ENCODE measurements at regions not wholly inside any gene's neighbourhood (a gene's known extent, or its start where the extent isn't known, plus 50 kb on each side); places are given as distances from the start of the nearest gene placed in this dataset.
"Not testable (repeated sequence)": the region's sequence is repeated elsewhere in the genome, so short reads cannot be mapped to it uniquely, and the experiment has no call there.

DNA sequence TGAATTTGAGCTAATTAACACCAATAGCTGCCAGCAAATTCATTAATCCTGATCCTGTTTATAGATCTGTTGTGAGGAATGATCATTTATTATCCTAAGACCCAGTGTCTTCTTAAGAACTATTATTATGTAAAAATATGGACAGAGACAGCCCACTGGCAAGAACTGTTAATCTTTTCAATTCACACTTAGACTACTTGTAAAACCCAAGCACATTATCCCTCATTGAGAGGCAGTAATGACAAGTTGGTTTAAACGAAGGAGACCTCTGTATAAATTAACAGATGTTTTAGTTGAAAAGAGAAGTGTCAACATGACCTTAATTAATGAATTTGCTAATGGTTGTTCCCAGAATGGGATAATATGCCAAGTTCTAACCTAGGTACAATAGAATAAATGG lies 270.3 kb upstream of the IZUMO3 start:
- Histone ChIP-seq H3K4me3 (no peak overlapping the region), H3K9me3 (peaks cover 0 to 7% (median 0%) of the 10 kb centered on the region in 8 donors), H3K27ac (no peak overlapping the region), H3K36me3 (no peaks in the 10 kb centered on the region), H3K27me3 (replicated peaks in 1 of 7) (no peaks in the 10 kb centered on the region), H3K4me1 (no peaks in the 10 kb centered on the region)
- intact Hi-C loops (cut with DNase I; ENCODE audit: low total_unique reads), result no loop called here
- no peak for DNase-seq
- WGBS, 5 donors, result 18 to 59% (median 32%) methylated on average over 1 of the region's 1 CpG
- no peak for TF ChIP-seq POLR2A (IDR thresholded peaks at IDR 0.05)
- TF ChIP-seq POLR2AphosphoS5 (IDR thresholded peaks at IDR 0.05), result no peak
- TF ChIP-seq, protein P1, sequence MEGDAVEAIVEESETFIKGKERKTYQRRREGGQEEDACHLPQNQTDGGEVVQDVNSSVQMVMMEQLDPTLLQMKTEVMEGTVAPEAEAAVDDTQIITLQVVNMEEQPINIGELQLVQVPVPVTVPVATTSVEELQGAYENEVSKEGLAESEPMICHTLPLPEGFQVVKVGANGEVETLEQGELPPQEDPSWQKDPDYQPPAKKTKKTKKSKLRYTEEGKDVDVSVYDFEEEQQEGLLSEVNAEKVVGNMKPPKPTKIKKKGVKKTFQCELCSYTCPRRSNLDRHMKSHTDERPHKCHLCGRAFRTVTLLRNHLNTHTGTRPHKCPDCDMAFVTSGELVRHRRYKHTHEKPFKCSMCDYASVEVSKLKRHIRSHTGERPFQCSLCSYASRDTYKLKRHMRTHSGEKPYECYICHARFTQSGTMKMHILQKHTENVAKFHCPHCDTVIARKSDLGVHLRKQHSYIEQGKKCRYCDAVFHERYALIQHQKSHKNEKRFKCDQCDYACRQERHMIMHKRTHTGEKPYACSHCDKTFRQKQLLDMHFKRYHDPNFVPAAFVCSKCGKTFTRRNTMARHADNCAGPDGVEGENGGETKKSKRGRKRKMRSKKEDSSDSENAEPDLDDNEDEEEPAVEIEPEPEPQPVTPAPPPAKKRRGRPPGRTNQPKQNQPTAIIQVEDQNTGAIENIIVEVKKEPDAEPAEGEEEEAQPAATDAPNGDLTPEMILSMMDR (IDR thresholded peaks at IDR 0.05 in 8 of 11, conservative IDR thresholded peaks at IDR 0.05 in 3 of 11), result no peak

DNA sequence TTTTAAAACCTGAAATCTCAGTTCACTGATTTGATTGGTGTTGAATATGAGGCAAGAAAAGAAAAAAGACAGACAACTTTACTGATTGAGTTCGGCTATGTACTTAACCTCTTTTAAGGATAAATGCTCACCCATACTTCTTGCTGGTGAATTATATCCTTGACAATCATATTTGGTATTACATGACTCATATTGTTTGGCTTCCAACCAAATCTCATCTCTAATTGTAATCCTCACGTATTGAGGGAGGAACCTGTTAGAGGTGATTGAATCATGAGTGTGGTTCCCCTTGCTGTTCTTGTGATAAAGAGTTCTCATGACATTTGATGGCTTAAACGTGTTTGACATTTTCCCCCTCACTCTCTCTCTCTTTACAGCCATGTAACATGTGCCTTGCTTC lies 255.6 kb upstream of the IZUMO3 start:
- Histone ChIP-seq H3K4me1 (no peaks in the 10 kb centered on the region), H3K4me3 (no peak overlapping the region), H3K36me3 (no peaks in the 10 kb centered on the region), H3K27me3 (replicated peaks in 1 of 7) (no peaks in the 10 kb centered on the region), H3K9me3 (peaks cover 0 to 5% (median 0%) of the 10 kb centered on the region in 8 donors), H3K27ac (no peak overlapping the region)
- WGBS, 5 donors, result 56 to 72% (median 62%) methylated on average over 3 of the region's 3 CpGs
- no peak for DNase-seq
- TF ChIP-seq POLR2A (IDR thresholded peaks at IDR 0.05) (no peak), POLR2AphosphoS5 (IDR thresholded peaks at IDR 0.05) (no peak)
- TF ChIP-seq, protein P1 (IDR thresholded peaks at IDR 0.05 in 8 of 11, conservative IDR thresholded peaks at IDR 0.05 in 3 of 11), result no peak
- intact Hi-C loops (cut with DNase I; ENCODE audit: low total_unique reads), result no loop called here

DNA sequence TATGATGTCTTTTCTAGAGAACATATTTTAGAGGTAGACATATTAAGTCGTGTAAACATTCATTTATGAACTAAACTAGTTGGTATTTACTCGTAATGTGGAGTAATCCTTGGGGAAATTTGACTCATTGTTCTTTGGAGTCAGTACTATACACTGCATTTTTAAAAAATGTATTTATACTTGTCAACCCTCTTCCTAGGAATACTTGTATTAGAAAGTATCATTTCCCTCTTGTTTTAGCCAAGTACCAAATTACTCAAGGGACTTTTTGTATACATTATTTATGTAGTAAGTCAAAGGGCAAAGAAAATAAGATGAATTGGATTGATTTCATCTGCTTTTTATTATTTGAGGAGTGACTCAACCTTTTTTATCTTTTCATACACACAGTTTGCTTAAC lies 248.1 kb upstream of the IZUMO3 start:
- no peaks in the 10 kb centered on the region for H3K27me3 ChIP-seq (replicated peaks in 1 of 7)
- no peak overlapping the region for H3K4me3 ChIP-seq
- H3K36me3 ChIP-seq, result no peaks in the 10 kb centered on the region
- H3K4me1 ChIP-seq, result no peaks in the 10 kb centered on the region
- 34 to 61% (median 42%) methylated on average over 2 of the region's 2 CpGs for WGBS, 5 donors
- peaks cover 0 to 36% (median 4%) of the 10 kb centered on the region in 8 donors for H3K9me3 ChIP-seq
- intact Hi-C loops (cut with DNase I; ENCODE audit: low total_unique reads), result no loop called here
- DNase-seq, result no peak
- TF ChIP-seq, protein P1 (IDR thresholded peaks at IDR 0.05 in 8 of 11, conservative IDR thresholded peaks at IDR 0.05 in 3 of 11), result no peak
- TF ChIP-seq POLR2AphosphoS5 (IDR thresholded peaks at IDR 0.05) (no peak), POLR2A (IDR thresholded peaks at IDR 0.05) (no peak)
- no peak overlapping the region for H3K27ac ChIP-seq

DNA sequence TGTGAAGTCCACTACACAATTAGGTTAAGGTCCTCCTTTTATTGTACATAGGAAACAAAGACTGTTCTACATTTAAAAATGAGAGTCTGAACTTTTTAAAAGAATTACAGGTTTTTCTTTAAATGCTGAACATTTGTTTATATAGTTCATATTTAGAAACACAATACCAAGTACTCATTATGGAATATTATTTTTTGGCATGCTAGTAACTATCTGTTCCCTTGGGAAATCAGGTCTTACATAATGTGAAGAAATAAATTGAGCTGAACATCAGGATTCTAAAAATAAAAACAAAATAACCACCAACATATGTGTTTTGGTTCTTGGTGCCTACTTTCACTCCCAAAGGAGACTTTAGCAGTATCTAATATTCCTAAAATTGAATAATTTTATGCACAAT lies 230.5 kb upstream of the IZUMO3 start:
- Histone ChIP-seq H3K27ac (no peak overlapping the region), H3K27me3 (replicated peaks in 1 of 7) (no peaks in the 10 kb centered on the region), H3K4me3 (no peak overlapping the region), H3K36me3 (no peaks in the 10 kb centered on the region), H3K9me3 (peaks cover 0 to 52% (median 40%) of the 10 kb centered on the region in 8 donors), H3K4me1 (no peaks in the 10 kb centered on the region)
- no peak for DNase-seq
- intact Hi-C loops (cut with DNase I; ENCODE audit: low total_unique reads), result no loop called here
- TF ChIP-seq POLR2A (IDR thresholded peaks at IDR 0.05), result no peak
- TF ChIP-seq, protein P1 (IDR thresholded peaks at IDR 0.05 in 8 of 11, conservative IDR thresholded peaks at IDR 0.05 in 3 of 11), result no peak
- no peak for TF ChIP-seq POLR2AphosphoS5 (IDR thresholded peaks at IDR 0.05)

DNA sequence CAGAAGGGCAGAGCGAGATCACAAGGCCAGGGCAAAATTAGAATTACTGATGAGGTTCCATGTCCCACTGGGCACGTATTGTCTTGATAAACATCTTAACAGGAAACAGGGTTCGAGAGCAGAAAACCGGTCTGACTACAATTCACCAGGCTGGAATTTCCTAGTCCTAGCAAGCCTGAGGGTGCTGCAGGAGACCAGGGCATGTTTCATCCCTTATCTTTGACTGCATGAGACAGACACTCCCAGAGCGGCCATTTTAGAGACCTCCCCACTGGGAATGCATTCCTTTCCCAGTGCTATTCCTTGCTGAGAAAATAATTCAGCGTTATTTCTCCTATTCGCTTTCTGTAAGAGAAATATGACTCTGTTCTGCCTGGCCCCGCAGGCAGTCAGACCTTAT lies 228.5 kb upstream of the IZUMO3 start:
- intact Hi-C loops (cut with DNase I; ENCODE audit: low total_unique reads), result not testable (repeated sequence)

More for the DNA sequence above, 228.5 kb upstream of the IZUMO3 start:
- H3K27me3 ChIP-seq (replicated peaks in 1 of 7); H3K4me1 ChIP-seq; H3K4me3 ChIP-seq; DNase-seq; H3K27ac ChIP-seq; H3K36me3 ChIP-seq: not testable (repeated sequence)
- WGBS, 5 donors, result 84 to 93% (median 88%) methylated on average over 8 of the region's 8 CpGs
- peaks cover 0 to 60% (median 43%) of the 10 kb centered on the region in 8 donors for H3K9me3 ChIP-seq

All from spleen (tissue), 11 donors.